ENCODE measurements at regions not wholly inside any gene's neighbourhood (a gene's known extent, or its start where the extent isn't known, plus 50 kb on each side); places are given as distances from the start of the nearest gene placed in this dataset.

DNA sequence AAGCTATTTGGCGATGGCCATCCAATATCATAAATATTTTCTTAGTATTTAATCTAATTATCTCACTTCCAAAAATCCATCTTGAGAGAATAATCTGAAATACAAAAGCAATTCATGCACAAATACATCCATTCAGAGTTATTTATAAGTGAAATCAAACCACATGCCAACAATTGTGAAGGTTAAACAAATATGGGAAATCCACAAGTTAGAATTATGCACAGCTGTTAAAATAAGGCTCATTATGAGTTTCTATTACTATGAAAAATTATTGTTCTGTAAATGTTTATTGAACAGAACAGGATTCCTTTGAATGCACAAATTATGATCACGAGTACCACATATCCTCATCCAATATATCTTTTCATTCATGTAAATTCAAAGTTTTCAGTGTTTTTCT, 267.7 kb downstream of the PLOD2 start:
- Histone ChIP-seq H4K12ac (ENCODE audit: low read depth, low read length) (no peak overlapping the region), H3K4me2 (ENCODE audit: low read length) (no peak overlapping the region), H4K8ac (ENCODE audit: low read depth, low read length) (no peak overlapping the region), H4K91ac (ENCODE audit: low read depth, low read length) (no peak overlapping the region), H3K4ac (ENCODE audit: low read depth, low read length) (no peak overlapping the region), H3K9ac (ENCODE audit: low read length) (no peak overlapping the region), H3K36me3 (ENCODE audit: control insufficient read depth in 1 of 2, insufficient read depth in 2 of 2, low read length in 2 of 2) (no peaks in the 10 kb centered on the region), H3K4me1 (ENCODE audit: control insufficient read depth in 1 of 2, insufficient read depth in 2 of 2, low read length in 2 of 2) (no peaks in the 10 kb centered on the region), H2AK5ac (ENCODE audit: low read length) (no peak overlapping the region), H3K9me3 (ENCODE audit: insufficient read depth, low read depth, low read length) (no peaks in the 10 kb centered on the region), H3K79me1 (ENCODE audit: low read length) (no peaks in the 10 kb centered on the region), H2BK120ac (ENCODE audit: insufficient read depth, low read length, poor library complexity) (no peak overlapping the region), H2AFZ (ENCODE audit: insufficient read depth, low read length, poor library complexity) (no peak overlapping the region), H3K27me3 (ENCODE audit: insufficient read depth, low read length) (no peaks in the 10 kb centered on the region), H2BK12ac (ENCODE audit: low read length) (no peak overlapping the region), H3K27ac (ENCODE audit: low read depth, low read length) (no peak overlapping the region), H3K14ac (ENCODE audit: low read length) (no peak overlapping the region), H3K4me3 (ENCODE audit: low read depth, low read length) (no peak overlapping the region), H2BK5ac (ENCODE audit: low read depth, low read length, poor library complexity) (no peak overlapping the region), H3K23ac (ENCODE audit: low read length) (no peak overlapping the region), H3K79me2 (ENCODE audit: control insufficient read depth, insufficient read depth, low read length, poor library complexity) (no peaks in the 10 kb centered on the region), H3K18ac (ENCODE audit: low read length) (no peak overlapping the region)
- WGBS (ENCODE audit: extremely low coverage, insufficient coverage, insufficient read length), result no CpG with 5 or more reads among the region's 2 CpGs
- no peak for DNase-seq

DNA sequence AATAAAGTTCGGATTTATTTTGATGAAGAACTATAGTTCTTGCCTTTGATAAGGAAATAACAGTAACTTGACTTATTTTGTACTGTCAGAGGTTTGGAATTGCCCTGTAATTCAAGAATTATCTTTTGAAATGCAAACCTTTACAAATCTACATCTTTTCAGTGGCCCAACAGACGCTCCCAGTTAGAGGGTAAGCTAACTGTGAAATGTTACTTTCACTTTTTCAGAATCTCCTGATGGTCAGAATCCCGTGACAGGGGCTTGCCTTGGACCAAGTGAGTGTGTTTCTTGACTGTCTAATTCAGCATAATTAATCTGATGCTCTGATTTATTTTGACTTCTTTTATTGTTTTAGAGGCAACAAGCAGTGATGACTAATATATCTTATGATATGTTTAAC, 262.5 kb downstream of the PLOD2 start:
- DNase-seq, result no peak
- no peak overlapping the region for H3K9ac ChIP-seq (ENCODE audit: low read length)
- H3K4ac ChIP-seq (ENCODE audit: low read depth, low read length), result no peak overlapping the region
- H3K36me3 ChIP-seq (ENCODE audit: control insufficient read depth in 1 of 2, insufficient read depth in 2 of 2, low read length in 2 of 2), result no peaks in the 10 kb centered on the region
- H4K12ac ChIP-seq (ENCODE audit: low read depth, low read length), result no peak overlapping the region
- no peak overlapping the region for H4K8ac ChIP-seq (ENCODE audit: low read depth, low read length)
- no peak overlapping the region for H2BK12ac ChIP-seq (ENCODE audit: low read length)
- H3K23ac ChIP-seq (ENCODE audit: low read length), result no peak overlapping the region
- no peak overlapping the region for H3K4me3 ChIP-seq (ENCODE audit: low read depth, low read length)
- no peak overlapping the region for H3K18ac ChIP-seq (ENCODE audit: low read length)
- H2BK5ac ChIP-seq (ENCODE audit: low read depth, low read length, poor library complexity), result no peak overlapping the region
- H3K4me1 ChIP-seq (ENCODE audit: control insufficient read depth in 1 of 2, insufficient read depth in 2 of 2, low read length in 2 of 2), result no peaks in the 10 kb centered on the region
- H3K4me2 ChIP-seq (ENCODE audit: low read length), result no peak overlapping the region
- no CpG with 5 or more reads among the region's 3 CpGs for WGBS (ENCODE audit: extremely low coverage, insufficient coverage, insufficient read length)
- no peak overlapping the region for H2AK5ac ChIP-seq (ENCODE audit: low read length)
- H3K14ac ChIP-seq (ENCODE audit: low read length), result no peak overlapping the region
- H3K27me3 ChIP-seq (ENCODE audit: insufficient read depth, low read length), result no peaks in the 10 kb centered on the region
- H3K9me3 ChIP-seq (ENCODE audit: insufficient read depth, low read depth, low read length), result no peaks in the 10 kb centered on the region
- H3K79me2 ChIP-seq (ENCODE audit: control insufficient read depth, insufficient read depth, low read length, poor library complexity), result no peaks in the 10 kb centered on the region
- no peak overlapping the region for H3K27ac ChIP-seq (ENCODE audit: low read depth, low read length)
- no peak overlapping the region for H4K91ac ChIP-seq (ENCODE audit: low read depth, low read length)
- no peak overlapping the region for H2AFZ ChIP-seq (ENCODE audit: insufficient read depth, low read length, poor library complexity)
- no peaks in the 10 kb centered on the region for H3K79me1 ChIP-seq (ENCODE audit: low read length)
- no peak overlapping the region for H2BK120ac ChIP-seq (ENCODE audit: insufficient read depth, low read length, poor library complexity)

DNA sequence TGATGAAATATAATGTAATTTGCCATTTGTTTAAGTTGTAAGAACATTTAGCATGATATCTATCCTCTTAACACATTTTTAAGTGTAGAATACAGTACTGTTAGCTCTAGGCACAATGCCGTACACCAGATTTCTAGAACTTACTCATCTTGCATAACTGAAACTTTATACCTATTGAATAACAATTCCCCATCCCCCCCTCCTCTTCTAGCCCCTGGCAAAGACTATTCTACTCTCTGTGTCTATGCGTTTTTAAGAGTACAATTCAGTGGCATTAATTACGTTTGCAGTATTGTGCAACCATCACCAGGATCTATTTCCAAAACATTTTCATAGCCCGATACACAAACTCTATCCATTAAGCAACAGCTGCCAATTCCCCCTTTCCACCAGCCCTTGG, 261.7 kb downstream of the PLOD2 start:
- WGBS (ENCODE audit: extremely low coverage, insufficient coverage, insufficient read length), result no CpG with 5 or more reads among the region's 4 CpGs
- no peak overlapping the region for H3K14ac ChIP-seq (ENCODE audit: low read length)
- H2AK5ac ChIP-seq (ENCODE audit: low read length), result no peak overlapping the region
- H4K91ac ChIP-seq (ENCODE audit: low read depth, low read length), result no peak overlapping the region
- H3K36me3 ChIP-seq (ENCODE audit: control insufficient read depth in 1 of 2, insufficient read depth in 2 of 2, low read length in 2 of 2), result no peaks in the 10 kb centered on the region
- no peak overlapping the region for H3K4me2 ChIP-seq (ENCODE audit: low read length)
- no peaks in the 10 kb centered on the region for H3K4me1 ChIP-seq (ENCODE audit: control insufficient read depth in 1 of 2, insufficient read depth in 2 of 2, low read length in 2 of 2)
- no peak overlapping the region for H3K4ac ChIP-seq (ENCODE audit: low read depth, low read length)
- H3K27ac ChIP-seq (ENCODE audit: low read depth, low read length), result no peak overlapping the region
- H3K79me2 ChIP-seq (ENCODE audit: control insufficient read depth, insufficient read depth, low read length, poor library complexity), result no peaks in the 10 kb centered on the region
- no peaks in the 10 kb centered on the region for H3K27me3 ChIP-seq (ENCODE audit: insufficient read depth, low read length)
- no peak overlapping the region for H2BK12ac ChIP-seq (ENCODE audit: low read length)
- H3K9me3 ChIP-seq (ENCODE audit: insufficient read depth, low read depth, low read length), result no peaks in the 10 kb centered on the region
- H4K12ac ChIP-seq (ENCODE audit: low read depth, low read length), result no peak overlapping the region
- H3K18ac ChIP-seq (ENCODE audit: low read length), result no peak overlapping the region
- H2AFZ ChIP-seq (ENCODE audit: insufficient read depth, low read length, poor library complexity), result no peak overlapping the region
- no peak for DNase-seq
- H2BK5ac ChIP-seq (ENCODE audit: low read depth, low read length, poor library complexity), result no peak overlapping the region
- H2BK120ac ChIP-seq (ENCODE audit: insufficient read depth, low read length, poor library complexity), result no peak overlapping the region
- H3K23ac ChIP-seq (ENCODE audit: low read length), result no peak overlapping the region
- H3K79me1 ChIP-seq (ENCODE audit: low read length), result no peaks in the 10 kb centered on the region
- no peak overlapping the region for H3K9ac ChIP-seq (ENCODE audit: low read length)
- no peak overlapping the region for H3K4me3 ChIP-seq (ENCODE audit: low read depth, low read length)
- H4K8ac ChIP-seq (ENCODE audit: low read depth, low read length), result no peak overlapping the region

DNA sequence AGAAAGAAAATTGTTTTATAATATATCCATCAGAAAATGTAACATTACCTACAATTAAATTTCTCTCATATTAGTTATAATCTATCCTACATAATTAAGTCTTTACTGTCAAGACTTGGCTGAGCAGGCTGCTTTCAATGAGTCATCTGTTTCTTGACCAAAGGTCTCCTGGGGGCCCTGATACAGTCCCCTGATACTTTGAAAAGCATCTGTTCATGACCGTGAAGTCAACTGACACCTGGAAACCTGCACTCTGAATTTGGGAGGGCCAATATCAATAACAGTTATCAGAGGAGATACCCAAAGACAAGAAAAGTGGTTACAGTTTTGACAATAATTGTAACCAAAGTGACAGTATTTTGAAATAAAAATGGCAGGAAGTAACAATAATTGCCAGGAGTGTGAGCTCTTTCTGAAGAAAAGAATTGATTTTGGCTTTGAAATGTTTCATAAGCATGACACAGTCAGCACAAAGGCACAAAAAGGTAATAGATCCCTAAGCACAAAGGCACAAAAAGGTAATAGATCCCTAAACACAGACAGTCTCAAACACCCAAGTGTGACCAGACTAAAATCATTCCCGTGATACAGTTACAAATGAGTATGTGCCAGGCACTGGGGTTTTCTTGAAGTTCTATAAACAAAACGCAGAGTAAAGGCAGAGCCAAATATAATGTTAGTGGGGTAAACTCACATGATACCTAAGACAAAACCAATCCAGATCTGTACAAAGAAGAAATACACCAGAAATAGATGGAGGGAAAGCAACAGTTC, 260.7 kb downstream of the PLOD2 start:
- Histone ChIP-seq H3K79me2 (ENCODE audit: control insufficient read depth, insufficient read depth, low read length, poor library complexity) (no peaks in the 10 kb centered on the region), H3K79me1 (ENCODE audit: low read length) (no peaks in the 10 kb centered on the region), H3K23ac (ENCODE audit: low read length) (no peak overlapping the region), H3K18ac (ENCODE audit: low read length) (no peak overlapping the region), H2AK5ac (ENCODE audit: low read length) (no peak overlapping the region), H3K4ac (ENCODE audit: low read depth, low read length) (no peak overlapping the region), H3K4me2 (ENCODE audit: low read length) (no peak overlapping the region), H4K12ac (ENCODE audit: low read depth, low read length) (no peak overlapping the region), H3K9me3 (ENCODE audit: insufficient read depth, low read depth, low read length) (no peaks in the 10 kb centered on the region), H3K4me3 (ENCODE audit: low read depth, low read length) (no peak overlapping the region), H2BK5ac (ENCODE audit: low read depth, low read length, poor library complexity) (no peak overlapping the region), H3K4me1 (ENCODE audit: control insufficient read depth in 1 of 2, insufficient read depth in 2 of 2, low read length in 2 of 2) (no peaks in the 10 kb centered on the region), H4K91ac (ENCODE audit: low read depth, low read length) (no peak overlapping the region), H2AFZ (ENCODE audit: insufficient read depth, low read length, poor library complexity) (no peak overlapping the region), H3K9ac (ENCODE audit: low read length) (no peak overlapping the region), H3K27me3 (ENCODE audit: insufficient read depth, low read length) (no peaks in the 10 kb centered on the region), H3K14ac (ENCODE audit: low read length) (no peak overlapping the region), H4K8ac (ENCODE audit: low read depth, low read length) (no peak overlapping the region), H2BK120ac (ENCODE audit: insufficient read depth, low read length, poor library complexity) (no peak overlapping the region), H3K27ac (ENCODE audit: low read depth, low read length) (no peak overlapping the region), H3K36me3 (ENCODE audit: control insufficient read depth in 1 of 2, insufficient read depth in 2 of 2, low read length in 2 of 2) (no peaks in the 10 kb centered on the region), H2BK12ac (ENCODE audit: low read length) (no peak overlapping the region)
- no peak for DNase-seq
- no CpG with 5 or more reads among the region's 3 CpGs for WGBS (ENCODE audit: extremely low coverage, insufficient coverage, insufficient read length)
